Muscle layer of colon (tissue), 2 donors: ENCODE measurements at regions not wholly inside any gene's neighbourhood (a gene's known extent, or its start where the extent isn't known, plus 50 kb on each side); places are given as distances from the start of the nearest gene placed in this dataset.

Experiments
- H3K27ac ChIP-seq: one replicate; pipeline ENCODE4 v1.7.0; 2013; ENCODE audit warnings: low read depth, mild to moderate bottlenecking, low read length, moderate library complexity
- H3K27me3 ChIP-seq, 2 donors: one replicate each; pipeline ENCODE4 v1.7.0; 2013; ENCODE audit warnings: low read length in 2 of 2, mild to moderate bottlenecking in 2 of 2; ENCODE audit not compliant: insufficient read depth in 2 of 2, control insufficient read depth in 1 of 2
- H3K36me3 ChIP-seq: one replicate; pipeline ENCODE4 v1.7.0; 2013; ENCODE audit warnings: mild to moderate bottlenecking, low read length; ENCODE audit not compliant: insufficient read depth
- H3K4me1 ChIP-seq: one replicate; pipeline ENCODE4 v1.7.0; 2013; ENCODE audit warnings: mild to moderate bottlenecking, low read length; ENCODE audit not compliant: insufficient read depth
- H3K4me3 ChIP-seq, 2 donors: one replicate each; pipeline ENCODE4 v1.7.0; 2013; ENCODE audit warnings: low read length in 2 of 2, low read depth in 1 of 2, mild to moderate bottlenecking in 1 of 2, moderate library complexity in 1 of 2
- H3K9ac ChIP-seq: one replicate; pipeline ENCODE4 v1.7.0; 2013; ENCODE audit warnings: low read length
- H3K9me3 ChIP-seq: one replicate; pipeline ENCODE4 v1.7.0; 2013; ENCODE audit warnings: mild to moderate bottlenecking, low read length
- donor health status: abdominal sarcoma.
- donor health status: Adenocarcinoma of cecum.

DNA sequence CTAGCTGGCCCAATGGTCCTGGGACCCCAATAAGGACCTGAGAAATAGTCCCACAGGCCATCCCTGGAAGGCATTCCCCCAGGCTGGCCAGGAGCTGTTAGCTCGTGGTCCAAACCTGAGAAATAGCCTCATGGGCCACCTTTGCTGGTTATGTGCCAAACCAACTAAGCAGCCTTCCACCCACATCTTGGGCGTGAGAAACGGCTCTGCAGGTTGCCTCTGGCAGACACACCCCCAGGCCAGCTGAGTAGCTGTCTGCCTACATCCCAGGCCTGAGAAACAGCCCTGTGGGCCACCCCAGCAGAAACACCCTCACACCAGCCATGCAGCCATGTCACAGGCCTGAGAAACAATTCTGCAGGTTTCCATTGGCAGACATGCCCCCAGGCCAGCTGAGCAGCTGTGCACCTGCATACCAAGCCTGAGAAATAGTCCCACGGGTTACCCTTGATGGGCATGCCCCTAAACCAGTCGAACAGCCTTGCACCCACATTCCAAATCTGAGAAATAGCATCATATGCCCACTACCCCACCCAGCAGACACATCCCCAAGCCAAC is 567.8 kb upstream of the ID4 start:
- Histone ChIP-seq H3K27me3 (no peaks in the 10 kb centered on the region), H3K36me3 (no peaks in the 10 kb centered on the region), H3K9ac (no peak overlapping the region), H3K27ac (no peak overlapping the region), H3K4me1 (no peaks in the 10 kb centered on the region), H3K4me3 (no peak overlapping the region), H3K9me3 (no peaks in the 10 kb centered on the region)

DNA sequence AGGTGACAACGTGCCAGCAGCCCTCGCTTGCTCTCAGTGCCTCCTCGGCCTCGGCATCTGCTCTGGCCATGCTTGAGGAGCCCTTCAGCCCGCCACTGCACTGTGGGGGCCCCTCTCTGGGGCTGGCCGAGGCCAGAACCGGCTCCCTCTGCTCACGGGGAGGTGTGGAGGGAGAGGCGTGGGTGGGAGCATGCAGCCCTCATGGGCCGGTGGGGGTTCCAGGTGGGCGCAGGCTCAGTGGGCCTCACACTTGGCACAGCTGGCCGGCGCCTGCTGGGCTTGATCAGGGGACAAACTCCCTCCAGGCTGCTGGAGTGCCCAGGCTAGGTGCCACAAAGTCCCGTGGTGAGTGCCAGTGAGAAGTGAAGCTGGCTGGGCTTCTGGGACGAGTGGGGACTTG is 566.6 kb upstream of the ID4 start:
- no peaks in the 10 kb centered on the region for H3K27me3 ChIP-seq
- H3K9ac ChIP-seq = no peak overlapping the region
- H3K27ac ChIP-seq = no peak overlapping the region
- H3K9me3 ChIP-seq = no peaks in the 10 kb centered on the region
- no peaks in the 10 kb centered on the region for H3K36me3 ChIP-seq
- H3K4me1 ChIP-seq = no peaks in the 10 kb centered on the region
- no peak overlapping the region for H3K4me3 ChIP-seq

DNA sequence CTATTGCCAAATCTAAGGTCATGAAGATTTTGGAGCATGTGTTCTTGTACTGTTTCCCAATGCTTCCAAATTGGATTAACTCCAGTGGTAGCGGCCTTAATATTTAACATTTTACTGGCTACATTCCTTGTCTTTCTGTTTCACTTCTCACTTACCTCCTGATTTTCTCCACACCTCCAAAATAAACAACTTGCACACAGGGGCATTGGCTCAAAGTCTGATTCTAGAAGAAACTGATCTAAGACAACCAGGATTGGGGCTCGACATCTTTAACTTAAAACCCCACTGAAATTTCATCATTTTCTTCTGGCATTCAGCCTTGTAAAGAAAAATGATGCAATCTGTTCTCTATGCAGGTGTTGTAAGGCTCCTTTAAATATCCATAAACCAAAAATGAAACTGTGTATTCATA is 557.9 kb upstream of the ID4 start:
- peaks cover 4% of the 10 kb centered on the region for H3K4me1 ChIP-seq
- H3K36me3 ChIP-seq = no peaks in the 10 kb centered on the region
- no peak overlapping the region for H3K4me3 ChIP-seq
- no peak overlapping the region for H3K9ac ChIP-seq
- H3K9me3 ChIP-seq = no peaks in the 10 kb centered on the region
- no peaks in the 10 kb centered on the region for H3K27me3 ChIP-seq
- no peak overlapping the region for H3K27ac ChIP-seq

DNA sequence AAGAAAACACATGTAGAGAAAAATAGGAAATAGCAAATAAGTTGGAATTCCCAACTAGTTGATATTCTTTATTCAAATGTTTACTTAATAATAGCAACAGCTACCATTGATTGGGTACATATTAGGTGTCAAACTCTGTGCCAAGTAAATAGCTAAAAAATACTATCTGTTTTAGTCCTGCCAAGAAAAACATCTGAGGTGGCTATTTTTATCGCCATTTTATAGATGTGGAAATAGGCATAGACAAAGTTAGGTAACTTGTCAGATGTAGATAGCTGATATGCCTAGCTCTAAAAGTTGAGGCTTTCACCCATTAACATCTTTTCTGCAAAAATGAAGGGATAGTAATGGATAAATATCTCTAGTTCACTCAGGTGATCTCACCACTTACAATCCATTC is 549.2 kb upstream of the ID4 start:
- no peaks in the 10 kb centered on the region for H3K4me1 ChIP-seq
- no peaks in the 10 kb centered on the region for H3K36me3 ChIP-seq
- no peak overlapping the region for H3K4me3 ChIP-seq
- no peak overlapping the region for H3K27ac ChIP-seq
- no peak overlapping the region for H3K9ac ChIP-seq
- H3K9me3 ChIP-seq = no peaks in the 10 kb centered on the region
- H3K27me3 ChIP-seq = no peaks in the 10 kb centered on the region

DNA sequence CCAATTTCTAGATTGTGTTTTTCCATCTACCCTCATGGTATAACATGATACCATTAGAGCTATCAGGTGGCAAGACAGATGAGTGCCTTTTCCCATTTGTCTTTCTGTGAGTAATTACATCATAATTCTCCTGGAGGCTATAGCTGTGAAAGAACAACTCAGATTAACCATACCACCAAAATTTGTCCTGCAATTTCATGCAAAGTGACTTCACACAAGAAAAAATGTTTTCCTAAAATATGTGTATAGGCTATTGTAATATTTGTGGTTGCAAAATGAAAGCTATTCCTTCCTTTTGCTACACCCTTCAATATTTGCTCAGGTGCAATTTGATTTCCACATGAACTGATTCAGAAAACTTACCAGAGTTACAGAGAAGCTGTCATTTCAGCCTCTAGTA is 547.7 kb upstream of the ID4 start:
- Histone ChIP-seq H3K36me3 (no peaks in the 10 kb centered on the region), H3K9me3 (no peaks in the 10 kb centered on the region), H3K27me3 (no peaks in the 10 kb centered on the region), H3K9ac (no peak overlapping the region), H3K4me3 (no peak overlapping the region), H3K27ac (no peak overlapping the region), H3K4me1 (no peaks in the 10 kb centered on the region)

DNA sequence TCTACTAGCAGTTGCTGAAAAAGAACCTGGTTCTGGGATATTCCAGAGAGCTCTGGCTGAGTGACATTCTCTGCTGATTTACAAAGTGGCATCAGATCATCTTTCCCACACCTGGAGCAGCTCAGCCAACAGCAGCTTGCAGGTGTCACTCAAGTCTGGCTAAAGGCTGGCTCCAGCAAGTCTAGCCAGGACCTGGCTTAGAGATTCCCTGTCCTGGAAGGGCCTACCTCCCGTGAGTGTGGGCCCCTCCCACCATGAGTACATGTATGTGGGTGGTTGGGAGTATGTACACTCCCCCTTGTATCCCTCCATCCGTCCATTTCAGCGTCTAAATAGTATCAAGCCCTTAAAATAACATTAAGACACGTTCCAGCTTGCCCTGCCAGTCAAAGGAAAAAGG is 539.3 kb upstream of the ID4 start:
- Histone ChIP-seq H3K9ac (no peak overlapping the region), H3K36me3 (no peaks in the 10 kb centered on the region), H3K4me3 (no peak overlapping the region), H3K4me1 (peaks cover 3% of the 10 kb centered on the region), H3K27ac (no peak overlapping the region), H3K9me3 (no peaks in the 10 kb centered on the region), H3K27me3 (no peaks in the 10 kb centered on the region)

DNA sequence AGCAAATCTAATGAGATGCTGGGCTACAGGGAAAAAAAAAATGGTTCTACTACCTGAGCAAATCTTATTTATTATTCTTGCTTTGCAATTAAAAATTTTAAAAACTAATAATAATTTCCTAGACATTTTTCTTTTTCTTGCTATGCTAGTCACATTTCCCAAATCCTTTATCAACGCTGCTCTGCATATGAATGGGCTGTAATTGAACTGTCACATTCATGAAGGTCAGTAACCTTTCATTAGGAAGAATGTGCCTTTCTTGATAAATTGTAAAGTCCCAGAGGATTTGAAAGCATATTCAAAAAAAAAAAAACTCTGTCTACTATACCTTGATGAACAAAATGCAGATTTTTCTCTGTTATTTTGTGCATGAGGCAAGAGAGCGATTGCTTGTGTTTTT is 538.7 kb upstream of the ID4 start:
- Histone ChIP-seq H3K4me3 (no peak overlapping the region), H3K9ac (no peak overlapping the region), H3K9me3 (no peaks in the 10 kb centered on the region), H3K27me3 (no peaks in the 10 kb centered on the region), H3K36me3 (no peaks in the 10 kb centered on the region), H3K27ac (no peak overlapping the region), H3K4me1 (peaks cover 8% of the 10 kb centered on the region)

DNA sequence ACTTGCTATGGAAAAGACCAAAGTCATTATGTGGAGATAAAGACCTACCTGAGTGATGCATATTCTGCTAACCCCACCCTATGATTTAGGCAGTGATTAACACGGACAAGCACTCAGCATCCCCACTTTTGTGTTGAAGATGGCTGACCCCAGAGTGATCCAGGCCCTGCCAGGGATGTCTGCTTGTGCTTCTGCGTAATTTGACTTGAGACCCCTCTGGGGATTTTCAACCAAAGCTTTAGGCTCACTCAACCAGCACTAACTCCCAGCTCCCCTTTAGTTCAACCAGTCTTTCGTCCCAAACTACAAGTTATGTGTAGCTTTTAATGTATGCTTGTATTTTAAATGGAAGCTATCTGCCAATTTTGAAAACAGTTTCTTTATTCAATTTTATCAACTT is 538.0 kb upstream of the ID4 start:
- Histone ChIP-seq H3K9me3 (no peaks in the 10 kb centered on the region), H3K27ac (no peak overlapping the region), H3K27me3 (no peaks in the 10 kb centered on the region), H3K36me3 (no peaks in the 10 kb centered on the region), H3K4me1 (peaks cover 15% of the 10 kb centered on the region), H3K9ac (no peak overlapping the region), H3K4me3 (no peak overlapping the region)

DNA sequence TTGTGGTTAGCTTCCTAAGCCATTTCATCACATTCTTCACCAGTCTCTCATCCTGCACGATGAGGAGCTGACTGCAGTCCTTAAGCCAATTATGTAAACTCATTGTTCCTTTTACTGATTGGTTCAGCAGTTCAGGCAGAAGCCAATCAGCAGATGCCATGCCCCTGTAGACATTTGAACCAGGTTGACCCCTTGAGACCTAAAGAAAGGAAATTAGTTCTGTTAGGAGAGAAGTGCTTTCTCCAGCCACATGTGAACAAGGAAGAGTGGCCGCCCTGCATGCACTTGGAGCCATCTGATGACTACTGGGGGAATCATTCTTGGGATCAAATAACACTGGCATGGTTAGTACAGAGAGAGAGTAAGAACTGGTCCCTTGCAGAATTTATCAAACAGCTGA is 535.2 kb upstream of the ID4 start:
- no peaks in the 10 kb centered on the region for H3K9me3 ChIP-seq
- H3K9ac ChIP-seq = no peak overlapping the region
- H3K4me3 ChIP-seq = no peak overlapping the region
- no peaks in the 10 kb centered on the region for H3K36me3 ChIP-seq
- H3K27me3 ChIP-seq = no peaks in the 10 kb centered on the region
- peaks cover 16% of the 10 kb centered on the region for H3K4me1 ChIP-seq
- no peak overlapping the region for H3K27ac ChIP-seq

DNA sequence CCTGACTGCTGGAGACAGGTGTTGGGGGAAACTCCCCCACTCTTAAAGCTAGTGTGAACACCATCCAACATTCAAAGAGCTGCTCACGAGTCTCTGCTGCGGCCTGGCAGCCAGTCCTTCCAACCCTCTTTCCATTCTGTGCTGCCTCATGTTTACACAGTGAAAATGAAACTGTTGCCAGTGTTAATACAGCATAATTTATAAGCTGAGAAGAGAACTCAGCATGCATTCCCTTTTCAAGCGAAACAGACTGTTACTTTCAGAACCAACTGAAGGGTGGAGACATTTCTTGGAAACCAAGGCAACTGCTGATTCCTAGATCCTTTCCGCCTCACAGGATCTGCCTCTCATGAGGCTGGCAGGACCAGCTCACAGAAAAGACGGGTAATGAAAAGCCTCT is 533.8 kb upstream of the ID4 start:
- Histone ChIP-seq H3K4me3 (no peak overlapping the region), H3K27ac (peak overlapping the region; percentile 73), H3K27me3 (no peaks in the 10 kb centered on the region), H3K36me3 (no peaks in the 10 kb centered on the region), H3K9ac (peak overlapping the region; percentile 7), H3K4me1 (peaks cover 16% of the 10 kb centered on the region), H3K9me3 (no peaks in the 10 kb centered on the region)

DNA sequence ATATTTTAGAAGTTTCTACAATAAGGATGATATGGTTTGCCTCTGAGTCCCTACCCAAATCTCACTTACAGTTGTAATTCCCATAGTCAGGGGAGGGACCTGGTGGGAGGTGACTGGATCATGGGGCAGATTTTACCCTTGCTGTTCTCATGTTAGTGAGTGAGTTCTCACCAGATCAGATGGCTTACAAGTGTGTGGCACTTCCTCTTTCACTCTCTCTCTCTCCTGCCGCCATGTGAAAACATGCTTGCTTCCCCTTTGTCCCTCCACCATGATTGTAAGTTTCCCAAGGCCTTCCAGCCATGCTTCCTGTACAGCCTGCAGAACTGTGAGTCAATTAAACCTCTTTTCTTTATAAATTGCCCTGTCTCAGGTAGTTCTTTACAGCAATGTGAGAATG is 527.5 kb upstream of the ID4 start:
- H3K9ac ChIP-seq = no peak overlapping the region
- no peak overlapping the region for H3K27ac ChIP-seq
- no peaks in the 10 kb centered on the region for H3K9me3 ChIP-seq
- H3K4me3 ChIP-seq = no peak overlapping the region
- no peaks in the 10 kb centered on the region for H3K36me3 ChIP-seq
- no peaks in the 10 kb centered on the region for H3K27me3 ChIP-seq
- H3K4me1 ChIP-seq = no peaks in the 10 kb centered on the region

DNA sequence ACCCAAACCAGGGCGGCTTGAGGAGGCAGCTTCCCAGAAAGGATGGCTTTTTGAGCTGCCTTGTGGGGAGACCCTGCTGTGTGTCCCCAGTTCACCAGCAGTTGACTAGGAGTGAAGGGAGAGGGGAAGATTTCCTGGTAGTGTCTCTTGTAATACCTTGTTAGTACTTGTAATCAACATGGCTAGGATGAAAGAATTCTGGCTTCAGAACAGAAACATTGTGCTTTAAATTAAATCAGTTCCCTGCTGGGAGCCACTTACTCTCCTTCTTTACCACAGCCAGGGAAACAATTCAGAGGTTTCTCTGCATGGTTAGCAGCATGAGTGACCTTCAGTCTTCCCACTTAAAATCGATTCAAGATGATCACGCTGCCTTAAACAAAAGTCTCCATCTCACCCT is 525.4 kb upstream of the ID4 start:
- H3K9me3 ChIP-seq = no peaks in the 10 kb centered on the region
- H3K4me3 ChIP-seq = no peak overlapping the region
- H3K9ac ChIP-seq = no peak overlapping the region
- no peak overlapping the region for H3K27ac ChIP-seq
- H3K27me3 ChIP-seq = no peaks in the 10 kb centered on the region
- H3K36me3 ChIP-seq = no peaks in the 10 kb centered on the region
- H3K4me1 ChIP-seq = no peaks in the 10 kb centered on the region
